Amygdala (tissue), 56 donors: ENCODE measurements at regions not wholly inside any gene's neighbourhood (a gene's known extent, or its start where the extent isn't known, plus 50 kb on each side); places are given as distances from the start of the nearest gene placed in this dataset.
A peak's percentile ranks its signal among the peaks of the same experiment; 100 is the strongest.

Experiments
- DNase-seq, 56 donors: peaks; one replicate each; lab custom pipeline; 2025; lab: John Stamatoyannopoulos, UW

DNA sequence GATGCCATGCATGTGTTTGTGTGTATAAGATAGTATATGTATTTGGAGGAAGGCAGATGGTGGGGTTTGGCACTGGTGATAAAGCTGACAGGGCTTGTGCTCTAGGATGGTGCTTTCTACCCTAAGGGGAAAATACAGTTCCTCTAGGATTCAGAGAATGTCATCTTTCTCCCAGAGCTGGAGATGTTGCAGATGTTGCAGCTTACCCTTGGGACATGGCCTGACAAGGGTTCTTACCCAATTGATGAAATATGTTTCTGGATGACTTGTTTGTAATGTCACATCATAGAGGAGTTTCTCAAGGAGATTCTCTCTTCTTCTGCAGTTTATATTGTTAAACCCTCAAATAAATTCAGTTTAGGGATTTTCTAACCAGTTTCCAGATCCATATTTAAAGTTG, 52.5 kb upstream of the PITX2 start:
- no peak for DNase-seq

DNA sequence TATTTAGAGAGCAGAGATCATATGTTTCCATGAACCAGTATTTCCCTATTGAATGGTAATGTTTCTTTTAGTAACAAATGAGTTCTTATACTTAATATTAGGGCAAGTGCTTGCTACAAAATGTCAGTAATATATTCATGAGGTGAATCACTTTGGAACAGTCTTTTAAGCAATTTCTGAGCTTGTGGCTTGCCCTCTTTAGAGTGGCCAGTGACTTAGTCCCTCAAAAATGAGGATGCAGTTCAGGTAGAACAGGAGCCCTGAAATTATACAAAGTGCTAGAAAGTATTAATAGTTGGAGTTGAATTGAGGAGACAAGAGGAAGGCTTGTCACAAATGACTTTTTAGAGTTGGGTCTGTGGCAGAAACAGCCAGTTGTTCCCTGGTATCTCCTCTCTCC, 53.4 kb upstream of the PITX2 start:
- no peak for DNase-seq

DNA sequence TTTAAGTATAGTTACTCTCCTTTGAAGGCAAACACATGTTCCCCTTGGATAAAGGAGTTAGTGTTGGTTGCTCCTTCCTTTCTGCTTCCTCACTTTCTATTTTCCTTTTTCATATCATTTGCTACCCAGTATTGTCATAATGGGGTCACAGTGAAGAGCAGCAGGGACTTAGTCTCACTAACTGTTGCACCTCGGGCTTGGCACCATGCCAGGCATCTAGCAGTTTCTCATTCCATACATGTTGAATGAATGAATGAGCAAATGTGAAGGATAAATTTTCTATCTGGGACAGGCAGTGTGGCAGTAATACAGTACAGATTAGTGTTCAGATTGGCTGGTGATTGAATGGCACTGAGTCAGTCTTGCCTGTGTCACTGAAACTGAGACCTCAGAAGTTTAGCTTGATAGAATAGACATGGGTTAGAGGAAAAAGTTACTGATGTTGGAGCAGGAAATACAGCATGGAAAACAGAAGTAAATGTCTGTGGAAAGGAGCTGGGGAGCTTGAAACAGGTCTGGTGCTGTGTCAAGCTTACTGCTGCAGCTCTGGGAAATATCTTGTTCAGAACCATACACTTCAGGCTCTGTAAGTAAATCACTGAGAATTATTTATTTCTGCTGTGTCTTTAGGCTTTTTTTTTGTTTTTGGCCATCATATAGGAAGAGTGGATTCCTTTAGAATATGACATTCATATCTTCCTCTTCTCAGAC, 55.8 kb upstream of the PITX2 start:
- peak in 1 of 56 donors; percentile 5 for DNase-seq

DNA sequence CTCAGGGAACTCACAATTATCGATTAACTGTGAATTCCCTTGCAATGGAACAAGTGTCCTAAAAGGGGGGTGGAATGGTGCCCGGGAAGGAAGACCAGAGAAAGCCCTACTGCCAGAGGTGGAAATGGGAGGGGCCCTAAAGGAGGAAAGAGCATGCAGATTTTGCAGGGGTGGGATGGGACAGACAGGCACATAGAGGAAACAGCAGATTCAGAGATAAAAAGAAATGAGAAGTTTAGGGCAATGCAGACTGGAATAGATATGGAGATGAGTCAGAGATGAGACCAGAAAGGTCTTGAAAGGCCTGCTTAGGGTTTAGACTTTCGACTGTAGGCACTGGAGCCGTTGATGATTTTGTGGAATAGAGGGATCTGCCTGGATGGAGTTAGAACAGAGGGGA, 57.4 kb upstream of the PITX2 start:
- no peak for DNase-seq

DNA sequence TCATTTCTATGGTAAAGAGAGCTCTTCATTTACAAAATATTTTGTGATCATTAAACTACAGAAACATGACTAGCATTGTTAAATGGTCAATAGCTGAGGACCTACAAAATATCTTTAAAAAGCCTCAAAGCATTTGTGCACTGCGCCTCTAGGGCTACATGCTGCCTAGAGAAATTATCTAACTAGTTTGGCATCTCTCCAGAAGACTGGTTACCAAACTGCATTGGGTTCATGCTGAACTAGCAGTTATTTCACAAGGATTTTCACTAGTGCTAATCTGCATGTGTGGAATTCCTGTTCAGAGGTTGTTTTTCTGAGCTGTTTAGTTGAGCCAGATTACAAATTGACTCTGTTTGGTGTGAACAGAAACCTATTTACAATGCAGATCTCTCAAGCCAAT, 58.5 kb upstream of the PITX2 start:
- no peak for DNase-seq

DNA sequence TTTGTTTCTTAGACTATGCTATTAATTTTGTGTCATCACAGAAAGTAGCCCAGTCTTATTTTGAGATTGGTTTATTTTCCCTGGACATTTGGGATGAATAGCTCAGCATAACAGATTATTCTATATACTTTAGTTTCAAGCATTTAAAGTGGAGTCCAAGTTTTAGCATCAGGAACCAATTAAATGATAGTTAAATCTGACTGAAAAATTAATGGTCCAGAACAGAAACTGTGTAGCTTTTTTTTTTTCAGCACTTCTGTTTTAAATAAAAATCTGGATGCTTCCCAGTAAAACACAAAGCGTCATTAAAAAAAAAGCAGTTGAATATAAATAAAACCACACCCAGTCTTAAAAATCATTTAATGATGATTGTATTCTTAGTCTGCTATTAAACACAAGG, 59.4 kb upstream of the PITX2 start:
- no peak for DNase-seq

DNA sequence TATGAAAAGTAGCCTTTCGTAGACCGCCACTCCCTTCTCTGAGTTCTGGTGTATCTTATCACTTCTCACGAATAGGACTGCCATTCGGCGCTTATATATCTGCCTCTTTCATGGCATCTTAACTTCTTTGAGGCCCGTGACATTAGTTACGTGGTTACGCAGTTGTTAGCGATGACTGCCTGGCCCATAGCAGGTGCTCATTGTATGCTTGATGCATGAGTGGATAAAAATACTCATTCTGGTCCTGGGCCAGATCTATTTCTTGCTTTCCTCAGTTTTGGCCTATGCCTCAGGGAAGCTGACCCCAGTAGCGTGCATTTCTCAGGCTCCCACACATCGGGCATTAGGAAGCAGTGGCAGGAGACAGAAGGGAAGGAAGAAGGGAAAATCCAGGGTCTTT, 60.7 kb upstream of the PITX2 start:
- no peak for DNase-seq

DNA sequence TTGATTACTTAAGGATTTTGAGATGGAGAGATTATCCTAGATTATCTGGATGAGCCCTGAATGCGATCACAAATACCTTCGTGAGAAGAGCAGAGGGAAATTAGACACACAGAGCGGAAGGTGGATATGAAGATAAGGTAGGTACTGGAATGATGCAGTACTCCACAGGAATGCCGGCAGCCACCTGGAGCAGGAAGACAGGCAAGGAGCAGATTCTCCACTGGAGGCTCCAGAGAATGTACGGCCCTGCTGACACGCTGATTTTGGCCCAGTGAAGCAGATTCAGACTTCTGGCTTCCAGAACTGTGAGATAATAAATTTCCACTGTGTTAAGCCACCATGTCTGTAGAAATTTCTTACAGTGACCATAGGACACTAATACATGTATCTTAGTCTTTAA, 79.4 kb upstream of the PITX2 start:
- no peak for DNase-seq

DNA sequence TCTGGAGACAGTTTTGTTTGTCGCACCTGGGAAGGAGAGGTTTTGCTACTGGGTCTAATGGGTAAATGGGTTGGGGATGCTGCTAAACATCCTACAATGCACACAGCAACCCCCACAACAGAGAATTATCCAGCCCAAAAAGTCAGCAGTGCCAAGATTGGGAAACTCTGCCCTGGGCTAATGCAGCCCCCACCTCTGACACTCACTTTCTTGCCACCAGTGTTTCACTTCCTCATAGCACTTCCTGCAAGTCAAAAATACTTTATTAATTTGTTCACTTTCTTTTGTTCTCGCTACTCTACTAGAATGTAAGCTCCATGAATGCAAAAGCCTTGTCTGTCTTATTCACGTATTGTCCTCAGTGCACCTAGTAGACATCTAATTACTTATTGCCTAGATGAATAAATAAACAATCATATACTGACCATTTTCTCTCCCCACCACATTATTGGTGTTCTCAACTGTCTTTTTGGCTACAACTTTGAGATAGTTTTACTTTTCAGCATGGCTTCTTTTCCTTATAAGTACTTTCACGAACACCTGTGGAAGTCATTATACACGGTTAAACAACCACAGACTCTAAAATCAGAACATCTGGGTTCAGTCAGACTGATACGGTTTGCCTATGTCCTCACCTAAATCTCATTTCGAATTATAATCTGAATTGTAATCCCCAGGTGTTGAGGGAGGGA, 82.0 kb upstream of the PITX2 start:
- no peak for DNase-seq

DNA sequence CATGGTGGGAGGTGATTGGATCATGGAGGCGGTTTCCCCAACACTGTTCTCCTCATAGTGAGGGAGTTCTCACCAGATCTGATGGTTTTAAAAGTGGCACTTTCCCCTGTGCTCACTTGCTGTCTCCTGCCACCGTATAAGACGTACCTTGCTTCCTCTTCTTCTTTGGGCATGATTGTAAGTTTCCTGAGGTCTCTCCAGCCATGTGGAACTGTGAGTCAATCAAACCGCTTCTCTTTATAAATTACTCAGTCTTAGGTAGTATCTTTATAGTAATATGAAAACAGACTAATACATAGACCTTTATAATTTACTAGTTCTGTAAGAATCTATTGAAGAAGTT, 82.5 kb upstream of the PITX2 start:
- no peak for DNase-seq

DNA sequence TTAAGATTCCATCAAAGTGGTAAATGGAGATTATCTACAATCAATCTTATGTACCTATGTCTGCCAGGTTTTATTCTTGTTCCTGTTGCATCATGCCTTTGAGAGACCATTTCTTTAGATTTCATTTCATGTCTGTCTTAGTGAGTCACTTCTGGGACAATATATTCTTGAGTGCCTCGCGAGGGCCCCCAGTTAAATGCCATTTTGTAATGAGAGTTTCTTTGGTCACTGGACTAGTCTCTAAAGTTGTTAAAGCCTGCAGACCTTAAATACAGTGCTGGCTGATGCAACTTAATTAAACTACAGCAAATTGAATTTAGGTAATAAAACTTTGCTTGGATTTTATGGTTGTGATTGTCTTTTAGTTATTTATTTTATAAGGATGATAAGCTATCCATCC, 87.2 kb upstream of the PITX2 start:
- no peak for DNase-seq

DNA sequence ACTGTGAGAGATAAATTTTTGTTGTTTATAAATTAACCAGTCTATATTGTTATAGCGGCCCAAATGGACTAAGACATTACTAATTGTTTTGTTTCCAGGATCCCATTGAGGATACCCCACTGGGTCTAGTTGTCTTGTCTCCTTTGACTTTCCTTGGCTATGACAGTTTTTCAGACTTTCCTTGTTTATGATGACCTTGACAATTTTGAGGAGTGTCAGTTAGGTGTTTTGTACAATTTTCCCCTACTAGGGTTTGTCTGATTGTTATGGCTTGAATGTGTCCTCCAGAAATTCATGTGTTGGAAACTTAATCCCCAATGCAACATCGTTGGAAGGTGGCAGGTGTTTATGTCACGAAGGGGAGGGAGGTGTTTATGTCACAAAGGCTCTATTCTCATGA, 89.6 kb upstream of the PITX2 start:
- no peak for DNase-seq

DNA sequence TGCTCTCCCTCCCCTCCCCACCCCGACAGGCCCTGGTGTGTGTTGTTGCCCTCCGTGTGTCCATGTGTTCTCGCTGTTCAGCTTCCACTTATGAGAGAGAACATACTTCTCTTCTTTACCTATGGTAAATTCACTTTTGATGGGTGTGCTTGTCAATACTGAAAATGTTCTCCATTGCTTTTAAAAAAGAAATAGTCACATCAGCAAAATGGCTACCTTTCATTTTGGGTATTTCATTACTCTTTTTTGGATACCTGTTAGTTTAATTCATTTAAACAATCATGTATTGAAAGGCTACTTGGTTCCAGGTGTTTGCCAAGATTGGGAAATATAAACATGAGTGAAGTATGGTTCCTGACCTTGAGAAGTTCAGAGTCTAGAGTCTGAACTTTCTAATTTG, 107.4 kb upstream of the PITX2 start:
- no peak for DNase-seq

DNA sequence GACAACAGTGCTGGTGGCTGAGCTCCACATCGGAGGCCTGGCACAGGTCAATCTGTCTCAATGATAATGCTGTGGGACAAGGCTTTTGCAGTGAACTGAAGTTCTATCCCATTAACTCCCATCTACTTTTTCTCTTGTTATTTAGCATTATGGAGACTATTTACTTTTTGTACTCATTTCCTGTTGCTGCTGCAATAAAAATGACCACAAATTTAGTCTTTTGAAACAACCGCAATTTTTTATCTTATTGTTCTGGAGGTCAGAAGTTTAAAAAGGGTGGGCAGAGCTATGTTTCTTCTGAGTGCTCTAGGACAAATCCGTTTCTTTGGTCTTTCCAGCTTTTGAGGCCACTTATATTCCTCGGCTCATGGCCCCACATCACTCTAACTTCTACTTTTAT, 111.0 kb upstream of the PITX2 start:
- no peak for DNase-seq

DNA sequence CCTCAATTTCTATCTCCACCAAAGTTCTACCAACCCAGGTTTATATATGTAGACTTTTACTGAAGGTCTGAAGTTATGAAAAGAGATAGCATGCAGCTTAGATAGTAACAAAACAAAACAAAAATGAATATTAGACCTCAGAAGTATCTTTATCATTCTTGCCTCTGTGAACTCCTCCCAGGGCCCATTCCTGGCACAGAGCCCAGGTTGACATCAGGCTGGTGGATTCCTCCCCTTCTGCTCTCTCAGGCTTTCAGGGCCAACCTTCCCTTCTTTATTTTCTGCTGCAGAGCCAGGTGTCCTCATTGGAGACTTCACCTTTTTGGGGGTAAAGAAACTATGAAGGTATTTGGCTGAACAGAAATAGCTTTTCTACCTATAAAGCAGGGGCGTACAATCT, 112.8 kb upstream of the PITX2 start:
- DNase-seq = no peak

DNA sequence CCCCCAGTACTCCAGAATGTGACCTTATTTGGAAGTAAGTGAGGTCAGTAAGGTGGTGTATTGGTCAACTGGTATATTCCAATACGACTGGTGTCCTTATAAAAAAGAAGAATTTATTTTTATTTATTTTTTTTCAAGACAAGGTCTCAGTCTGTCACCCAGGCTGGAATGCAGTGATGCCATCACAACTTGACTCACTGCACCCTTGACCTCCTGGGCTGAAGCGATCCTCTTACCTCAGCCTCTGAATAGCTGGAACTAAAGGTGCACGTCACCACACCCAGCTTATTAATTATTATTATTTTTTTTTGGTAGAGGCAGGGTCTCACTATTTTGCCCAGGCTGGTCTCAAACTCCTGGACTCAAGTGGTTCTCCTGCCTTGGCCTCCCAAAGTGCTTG, 115.1 kb upstream of the PITX2 start:
- no peak for DNase-seq

DNA sequence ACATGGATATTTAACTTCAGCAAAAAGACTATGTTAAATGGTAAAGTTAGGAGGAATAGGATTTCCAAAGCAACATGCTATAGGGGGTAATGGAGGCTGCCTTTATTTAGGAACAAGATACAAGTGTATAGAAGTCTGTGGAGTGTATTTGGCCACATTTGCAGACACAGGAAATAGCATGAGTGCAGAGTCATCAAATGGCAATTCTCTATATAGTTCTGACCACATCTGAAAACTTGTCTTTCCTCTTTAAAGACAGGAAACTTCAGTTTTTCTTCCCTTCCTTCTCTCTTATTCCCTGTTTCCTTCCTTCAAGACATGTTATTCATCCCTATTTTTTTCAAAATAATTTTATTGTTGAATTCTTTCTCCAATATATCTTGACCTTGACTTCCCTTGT, 119.3 kb upstream of the PITX2 start:
- no peak for DNase-seq

DNA sequence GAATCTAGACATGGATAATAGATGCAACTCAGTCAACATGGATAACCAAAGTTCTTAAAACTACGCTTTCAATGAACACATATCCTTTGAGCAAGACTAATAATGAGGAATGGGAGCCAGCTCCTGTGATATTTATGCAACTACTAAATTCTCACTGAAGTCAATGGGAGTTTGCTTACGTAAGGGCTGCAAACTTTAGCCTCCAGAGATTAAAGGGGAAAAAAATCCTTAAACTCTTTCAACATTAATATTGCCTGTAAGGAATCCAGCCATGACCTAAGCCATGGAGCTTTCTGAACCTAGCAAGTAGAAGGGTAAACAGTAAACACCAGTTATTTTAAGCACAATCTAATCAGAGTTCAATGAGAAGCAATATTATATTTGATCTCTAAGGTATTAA, 125.2 kb upstream of the PITX2 start:
- no peak for DNase-seq

DNA sequence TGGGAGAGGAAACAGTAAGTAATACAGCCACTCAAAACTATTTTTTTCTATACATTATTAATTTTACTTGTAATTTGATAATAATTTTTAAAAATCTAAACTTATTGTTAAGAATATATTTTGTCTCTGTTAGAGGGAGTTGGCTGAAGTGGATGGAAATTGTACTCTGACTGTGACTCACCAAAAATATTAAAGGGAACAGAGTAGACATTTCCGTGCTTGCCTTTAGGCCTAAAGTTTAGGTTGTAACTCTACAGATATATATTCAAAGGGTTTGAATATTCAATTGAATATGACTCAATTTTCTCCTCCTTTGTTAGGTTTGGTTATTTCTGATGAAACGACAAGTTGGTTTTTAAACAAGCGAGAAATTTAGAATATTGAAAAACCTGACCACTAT, 128.3 kb upstream of the PITX2 start:
- DNase-seq = no peak

DNA sequence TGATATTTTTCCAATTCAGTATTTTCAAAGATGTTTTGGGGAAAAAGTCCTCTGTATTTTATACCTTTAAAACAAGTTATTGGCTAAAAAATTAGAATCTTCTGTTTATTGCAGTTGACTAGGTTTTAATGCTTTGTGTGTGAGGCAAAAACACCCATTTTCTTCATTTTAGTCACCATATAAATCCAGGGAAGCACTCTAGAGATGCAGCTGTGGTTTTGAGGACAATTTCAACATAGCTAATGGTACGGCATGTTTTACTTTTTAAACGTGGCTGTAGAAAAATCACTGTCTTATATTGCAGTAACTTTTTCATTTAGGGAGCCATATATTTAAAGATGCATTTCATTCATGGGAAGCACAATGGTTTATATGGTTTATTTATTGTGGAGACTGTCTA, 129.1 kb upstream of the PITX2 start:
- DNase-seq = no peak

DNA sequence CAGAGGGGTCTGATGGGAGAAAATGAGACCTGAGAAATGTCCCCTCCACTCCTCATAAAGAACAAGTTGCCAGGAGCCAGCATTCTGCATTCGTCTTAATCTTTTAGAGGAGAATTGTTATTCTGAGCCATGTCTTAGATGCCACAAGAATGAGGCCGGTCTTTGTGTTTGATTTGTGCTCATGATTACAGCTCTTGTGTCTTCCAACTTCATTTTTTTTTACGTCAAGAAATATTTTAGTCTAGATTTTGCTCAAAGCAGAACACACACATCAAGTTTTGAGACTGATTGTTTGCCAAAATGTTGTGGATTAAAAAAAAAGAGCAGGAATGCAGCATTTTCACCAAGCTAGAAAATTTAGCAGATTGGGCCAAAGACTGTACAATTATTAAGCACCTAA, 130.6 kb upstream of the PITX2 start:
- DNase-seq = no peak

DNA sequence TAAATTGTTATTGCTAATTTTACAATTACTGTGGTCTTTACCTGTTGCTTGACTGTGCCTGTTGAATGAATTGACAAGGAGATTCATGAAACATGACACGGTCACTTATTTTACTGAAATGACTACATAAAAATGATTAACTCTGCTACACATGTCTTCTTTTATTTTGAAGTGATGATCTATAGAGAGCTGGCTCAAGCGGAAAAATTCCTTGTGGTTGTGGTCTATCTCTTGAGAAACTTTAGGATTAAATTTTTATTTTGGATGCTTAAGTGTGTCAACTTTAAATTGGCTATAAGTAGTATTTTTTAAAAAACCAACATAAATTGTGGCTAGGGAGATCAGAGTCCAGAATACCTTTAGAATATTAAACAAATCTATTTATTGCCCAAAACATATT, 131.8 kb upstream of the PITX2 start:
- no peak for DNase-seq

DNA sequence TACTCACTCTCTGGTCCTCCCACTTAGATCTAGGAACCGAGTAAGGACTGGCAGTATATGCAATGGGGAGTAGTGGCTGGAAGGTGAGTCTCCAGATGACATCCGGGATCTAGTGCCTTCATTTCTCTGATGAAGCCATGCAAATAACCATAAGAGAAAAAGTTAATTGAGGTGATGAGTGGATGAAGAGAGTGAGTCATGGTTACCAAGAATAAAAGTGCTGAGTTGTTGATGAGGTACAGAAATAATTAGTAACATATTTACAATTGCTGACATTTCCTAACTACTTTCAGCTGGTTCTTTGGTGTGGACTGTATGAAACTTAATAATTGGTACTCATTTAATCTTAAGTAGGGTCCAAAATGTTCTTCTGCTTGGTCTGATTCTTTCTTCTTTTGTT, 146.7 kb upstream of the PITX2 start:
- no peak for DNase-seq
